Cardiac septum (tissue), 1 donor: ENCODE measurements at regions not wholly inside any gene's neighbourhood (a gene's known extent, or its start where the extent isn't known, plus 50 kb on each side); places are given as distances from the start of the nearest gene placed in this dataset.
"Not testable (repeated sequence)": the region's sequence is repeated elsewhere in the genome, so short reads cannot be mapped to it uniquely, and the experiment has no call there.

ENCODE experiments used
- DNase-seq: peaks from one replicate; pipeline ENCODE4 v3.0.0-alpha.2; 2020; ENCODE audit warnings: low spot score
- intact Hi-C: fragments of 100-400 bp; cut with DNase I; formaldehyde crosslinking; loops from one replicate; pipeline ENCODE4 v1.14.0; 2022
- donor health status: DM: no; HTN: no; CAD: no.

- DNase-seq = no peak
- intact Hi-C loops = no loop called here
These were observed 949.6 kb upstream of the GOT2 start for GRCh38 chr16:59683709-59684108.

- intact Hi-C loops = no loop called here
- no peak for DNase-seq
These were observed 931.6 kb upstream of the GOT2 start for GRCh38 chr16:59665618-59666220.

- intact Hi-C loops = no loop called here
- no peak for DNase-seq
These were observed 924.5 kb upstream of the GOT2 start for GRCh38 chr16:59658572-59658971.

GRCh38 chr16:59655031-59655430 is 920.9 kb upstream of the GOT2 start:
- DNase-seq = no peak
- intact Hi-C loops = no loop called here

GRCh38 chr16:59654455-59654854 is 920.3 kb upstream of the GOT2 start:
- intact Hi-C loops = no loop called here
- DNase-seq = no peak

- DNase-seq = no peak
- intact Hi-C loops = no loop called here
These were observed 917.5 kb upstream of the GOT2 start for GRCh38 chr16:59651662-59652061.

- DNase-seq = no peak
- intact Hi-C loops = no loop called here
These were observed 911.1 kb upstream of the GOT2 start for GRCh38 chr16:59645194-59645593.

- DNase-seq = no peak
- intact Hi-C loops = no loop called here
These were observed 901.6 kb upstream of the GOT2 start for GRCh38 chr16:59635674-59636073.

- DNase-seq = no peak
- intact Hi-C loops = no loop called here
These were observed 900.8 kb upstream of the GOT2 start for GRCh38 chr16:59634951-59635350.

GRCh38 chr16:59634004-59634579 is 900.0 kb upstream of the GOT2 start:
- no peak for DNase-seq
- intact Hi-C loops = no loop called here

GRCh38 chr16:59632276-59632855 is 898.2 kb upstream of the GOT2 start:
- intact Hi-C loops = no loop called here

GRCh38 chr16:59624381-59624780 is 890.3 kb upstream of the GOT2 start:
- intact Hi-C loops, DNase-seq: not testable (repeated sequence)

More at GRCh38 chr16:59632276-59632855, 898.2 kb upstream of the GOT2 start:
- no peak for DNase-seq

- no peak for DNase-seq
- intact Hi-C loops = no loop called here
These were observed 880.5 kb upstream of the GOT2 start for GRCh38 chr16:59614466-59615240.

GRCh38 chr16:59612910-59613620 is 878.9 kb upstream of the GOT2 start:
- DNase-seq, intact Hi-C loops: not testable (repeated sequence)

GRCh38 chr16:59612094-59612493 is 878.0 kb upstream of the GOT2 start:
- intact Hi-C loops = no loop called here
- DNase-seq = no peak

- intact Hi-C loops = no loop called here
- no peak for DNase-seq
These were observed 877.4 kb upstream of the GOT2 start for GRCh38 chr16:59611556-59611955.

- no peak for DNase-seq
- intact Hi-C loops = no loop called here
These were observed 871.6 kb upstream of the GOT2 start for GRCh38 chr16:59605706-59606105.

- intact Hi-C loops = no loop called here
- no peak for DNase-seq
These were observed 870.2 kb upstream of the GOT2 start for GRCh38 chr16:59604354-59604753.

- intact Hi-C loops = no loop called here
- DNase-seq = no peak
These were observed 867.3 kb upstream of the GOT2 start for GRCh38 chr16:59601452-59601851.

- no peak for DNase-seq
- intact Hi-C loops = no loop called here
These were observed 863.2 kb upstream of the GOT2 start for GRCh38 chr16:59597269-59597668.
